HEK293 (cell line): ENCODE measurements at regions not wholly inside any gene's neighbourhood (a gene's known extent, or its start where the extent isn't known, plus 50 kb on each side); places are given as distances from the start of the nearest gene placed in this dataset.

Experiments used
- CTCF ChIA-PET: fragments of 350-600 bp; formaldehyde crosslinking; extraction: SDS; loops from one replicate; lab custom pipeline; 2021; ENCODE audit warnings: antibody characterized with exemption; lab: Yijun Ruan, JAX
- POLR2A ChIA-PET: fragments of 300-600 bp; formaldehyde crosslinking; extraction: SDS; loops from one replicate; lab custom pipeline; 2020; ENCODE audit warnings: antibody characterized with exemption, inconsistent platforms; lab: Yijun Ruan, JAX
- H3K27ac ChIP-seq: fragments of 200-500 bp; sonication (Bioruptor generic); 2 replicates; pipeline ENCODE4 v1.5.1; 2014; ENCODE audit warnings: low read depth, low read length, control low read depth, inconsistent platforms; ENCODE audit errors: extremely low read depth
- H3K36me3 ChIP-seq, 2 experiments: fragments of 200-500 bp in 1 of 2; sonication (Bioruptor generic) in 1 of 2; 1 replicate in 1 of 2; 2 replicates in 1 of 2; pipeline ENCODE4 v1.5.1; 2014 to 2017; ENCODE audit warnings: inconsistent platforms in 2 of 2, low read length in 2 of 2; ENCODE audit not compliant: control insufficient read depth in 2 of 2, insufficient read depth in 1 of 2
- H3K4me1 ChIP-seq: fragments of 200-500 bp; sonication (Bioruptor generic); 2 replicates; pipeline ENCODE4 v1.5.1; 2014; ENCODE audit warnings: mild to moderate bottlenecking, low read length, inconsistent platforms; ENCODE audit not compliant: control insufficient read depth, insufficient read depth
- H3K4me3 ChIP-seq: 2 replicates; pipeline ENCODE4 v1.5.1; 2011; ENCODE audit warnings: low read depth, mild to moderate bottlenecking, control low read depth, low read length, moderate library complexity
- H3K9me3 ChIP-seq: fragments of 200-500 bp; sonication (Bioruptor generic); 2 replicates; pipeline ENCODE4 v1.5.1; 2014; ENCODE audit warnings: low read depth, low read length, inconsistent platforms; ENCODE audit not compliant: control insufficient read depth, insufficient read depth
- SCRT2 ChIP-seq: fragments of 450-650 bp; formaldehyde crosslinking; IDR thresholded peaks from 2 replicates; pipeline ENCODE4 v1.5.1; 2016; ENCODE audit warnings: missing biosample characterization, missing genetic modification characterization
- SP3 ChIP-seq: fragments of 450-650 bp; formaldehyde crosslinking; IDR thresholded peaks from 2 replicates; pipeline ENCODE4 v1.5.1; 2016; ENCODE audit warnings: missing biosample characterization, missing genetic modification characterization
- ZBTB11 ChIP-seq: fragments of 450-650 bp; formaldehyde crosslinking; conservative IDR thresholded peaks from 2 replicates; pipeline ENCODE4 v1.5.1; 2016; ENCODE audit warnings: low read depth, missing biosample characterization, missing genetic modification characterization
- ZBTB17 ChIP-seq: fragments of 450-650 bp; formaldehyde crosslinking; IDR thresholded peaks from 2 replicates; pipeline ENCODE4 v1.5.1; 2016; ENCODE audit warnings: missing biosample characterization, missing genetic modification characterization
- ZNF248 ChIP-seq: fragments of 450-650 bp; formaldehyde crosslinking; IDR thresholded peaks from 2 replicates; pipeline ENCODE4 v1.5.1; 2017; ENCODE audit warnings: missing biosample characterization, missing genetic modification characterization
- ZNF366 ChIP-seq: fragments of 450-650 bp; formaldehyde crosslinking; conservative IDR thresholded peaks from 2 replicates; pipeline ENCODE4 v1.5.1; 2016; ENCODE audit warnings: missing biosample characterization, missing genetic modification characterization
- ZNF600 ChIP-seq: fragments of 450-650 bp; formaldehyde crosslinking; IDR thresholded peaks from 2 replicates; pipeline ENCODE4 v1.5.1; 2016; ENCODE audit warnings: missing biosample characterization, missing genetic modification characterization
- ZNF621 ChIP-seq: fragments of 450-650 bp; formaldehyde crosslinking; IDR thresholded peaks from 2 replicates; pipeline ENCODE4 v1.5.1; 2017; ENCODE audit warnings: missing biosample characterization, missing genetic modification characterization
- TF ChIP-seq, protein P1 (sequence below): fragments of 450-650 bp; formaldehyde crosslinking; IDR thresholded peaks from 2 replicates; pipeline ENCODE4 v1.5.1; 2017; ENCODE audit warnings: missing biosample characterization, missing genetic modification characterization
- TF ChIP-seq, protein P2 (sequence below): fragments of 450-650 bp; formaldehyde crosslinking; IDR thresholded peaks from 2 replicates; pipeline ENCODE4 v1.5.1; 2017; ENCODE audit warnings: missing biosample characterization, missing genetic modification characterization
- TF ChIP-seq, protein P3 (sequence below): fragments of 450-650 bp; formaldehyde crosslinking; IDR thresholded peaks from 2 replicates; pipeline ENCODE4 v1.5.1; 2016; ENCODE audit warnings: missing biosample characterization, missing genetic modification characterization

- no peak overlapping the region for H3K27ac ChIP-seq
- no peaks in the 10 kb centered on the region for H3K36me3 ChIP-seq
- ChIA-PET POLR2A (no interaction called here), CTCF (interaction anchor here (1.2 kb wide), 1 partner anchor 9 kb away, joined by 3 read pairs; no protein-coding TSS in a partner anchor)
- peaks cover 12% of the 10 kb centered on the region for H3K4me1 ChIP-seq
- H3K4me3 ChIP-seq: no peak overlapping the region
- no peaks in the 10 kb centered on the region for H3K9me3 ChIP-seq
- peak; percentile 61; the same call in 1 of the 2 replicates for TF ChIP-seq SCRT2 (tag by site-specific recombination)
- TF ChIP-seq ZNF366 (tag by site-specific recombination): no peak
These were observed 131.8 kb upstream of the FBN2 start for GRCh38 chr5:128669803-128670202.

DNA sequence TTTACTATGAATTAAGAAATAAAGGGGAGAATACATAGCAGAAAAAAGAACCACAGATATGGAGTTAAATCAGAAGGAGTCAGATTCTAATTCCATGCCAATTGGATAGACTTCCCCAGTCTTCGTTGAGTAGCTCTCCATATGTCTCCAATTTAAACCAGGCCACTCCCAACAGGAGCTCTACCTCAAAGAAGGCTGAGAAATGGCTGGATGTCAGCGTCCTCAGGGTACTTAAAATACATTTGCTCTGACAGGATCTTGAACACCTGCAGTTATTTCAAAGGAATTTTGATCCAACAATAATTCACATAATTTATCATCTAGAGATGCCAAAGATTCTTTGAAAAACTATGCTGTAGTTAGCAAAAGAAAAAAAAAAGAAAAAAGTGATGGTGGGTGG, 133.9 kb upstream of the FBN2 start:
- Histone ChIP-seq H3K36me3 (no peaks in the 10 kb centered on the region), H3K9me3 (no peaks in the 10 kb centered on the region), H3K4me1 (peaks cover 12% of the 10 kb centered on the region), H3K4me3 (no peak overlapping the region), H3K27ac (no peak overlapping the region)
- TF ChIP-seq ZNF248 (no peak), ZNF621 (tag by site-specific recombination) (no peak), ZBTB11 (tag by site-specific recombination) (no peak), SP3 (tag by site-specific recombination) (no peak)
- ChIA-PET CTCF (interaction anchor here (0.7 to 0.9 kb wide), 4 partner anchors 106 to 678 kb away, joined by 3 to 8 read pairs (median 4); no protein-coding TSS in a partner anchor), POLR2A (no interaction called here)

GRCh38 chr5:128673000-128673399, 135.0 kb upstream of the FBN2 start:
- no peaks in the 10 kb centered on the region for H3K9me3 ChIP-seq
- TF ChIP-seq, protein P1, sequence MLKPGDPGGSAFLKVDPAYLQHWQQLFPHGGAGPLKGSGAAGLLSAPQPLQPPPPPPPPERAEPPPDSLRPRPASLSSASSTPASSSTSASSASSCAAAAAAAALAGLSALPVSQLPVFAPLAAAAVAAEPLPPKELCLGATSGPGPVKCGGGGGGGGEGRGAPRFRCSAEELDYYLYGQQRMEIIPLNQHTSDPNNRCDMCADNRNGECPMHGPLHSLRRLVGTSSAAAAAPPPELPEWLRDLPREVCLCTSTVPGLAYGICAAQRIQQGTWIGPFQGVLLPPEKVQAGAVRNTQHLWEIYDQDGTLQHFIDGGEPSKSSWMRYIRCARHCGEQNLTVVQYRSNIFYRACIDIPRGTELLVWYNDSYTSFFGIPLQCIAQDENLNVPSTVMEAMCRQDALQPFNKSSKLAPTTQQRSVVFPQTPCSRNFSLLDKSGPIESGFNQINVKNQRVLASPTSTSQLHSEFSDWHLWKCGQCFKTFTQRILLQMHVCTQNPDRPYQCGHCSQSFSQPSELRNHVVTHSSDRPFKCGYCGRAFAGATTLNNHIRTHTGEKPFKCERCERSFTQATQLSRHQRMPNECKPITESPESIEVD (tag by site-specific recombination): peak; percentile 11; the same call in 1 of the 2 replicates
- TF ChIP-seq, protein P2, sequence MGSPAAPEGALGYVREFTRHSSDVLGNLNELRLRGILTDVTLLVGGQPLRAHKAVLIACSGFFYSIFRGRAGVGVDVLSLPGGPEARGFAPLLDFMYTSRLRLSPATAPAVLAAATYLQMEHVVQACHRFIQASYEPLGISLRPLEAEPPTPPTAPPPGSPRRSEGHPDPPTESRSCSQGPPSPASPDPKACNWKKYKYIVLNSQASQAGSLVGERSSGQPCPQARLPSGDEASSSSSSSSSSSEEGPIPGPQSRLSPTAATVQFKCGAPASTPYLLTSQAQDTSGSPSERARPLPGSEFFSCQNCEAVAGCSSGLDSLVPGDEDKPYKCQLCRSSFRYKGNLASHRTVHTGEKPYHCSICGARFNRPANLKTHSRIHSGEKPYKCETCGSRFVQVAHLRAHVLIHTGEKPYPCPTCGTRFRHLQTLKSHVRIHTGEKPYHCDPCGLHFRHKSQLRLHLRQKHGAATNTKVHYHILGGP (tag by site-specific recombination): no peak
- H3K27ac ChIP-seq: no peak overlapping the region
- H3K4me1 ChIP-seq: peaks cover 12% of the 10 kb centered on the region
- H3K36me3 ChIP-seq: no peaks in the 10 kb centered on the region
- ChIA-PET POLR2A (no interaction called here), CTCF (interaction anchor here (0.6 kb wide), 3 partner anchors 19 to 1789 kb away, joined by 3 to 4 read pairs (median 4); no protein-coding TSS in a partner anchor)
- no peak overlapping the region for H3K4me3 ChIP-seq

- Histone ChIP-seq H3K4me1 (peaks cover 12% of the 10 kb centered on the region), H3K36me3 (no peaks in the 10 kb centered on the region), H3K27ac (no peak overlapping the region), H3K4me3 (no peak overlapping the region)
- CTCF ChIA-PET: interaction anchor here (0.6 to 1.7 kb wide), 4 partner anchors 10 to 461 kb away, joined by 3 to 5 read pairs (median 4); no protein-coding TSS in a partner anchor
- POLR2A ChIA-PET: interaction anchor here (0.7 kb wide), 1 partner anchor 278 kb away, joined by 4 read pairs; no protein-coding TSS in a partner anchor
- TF ChIP-seq ZBTB17 (tag by site-specific recombination) (peak; percentile 86), ZNF600 (tag by site-specific recombination) (no peak)
- TF ChIP-seq, protein P3, sequence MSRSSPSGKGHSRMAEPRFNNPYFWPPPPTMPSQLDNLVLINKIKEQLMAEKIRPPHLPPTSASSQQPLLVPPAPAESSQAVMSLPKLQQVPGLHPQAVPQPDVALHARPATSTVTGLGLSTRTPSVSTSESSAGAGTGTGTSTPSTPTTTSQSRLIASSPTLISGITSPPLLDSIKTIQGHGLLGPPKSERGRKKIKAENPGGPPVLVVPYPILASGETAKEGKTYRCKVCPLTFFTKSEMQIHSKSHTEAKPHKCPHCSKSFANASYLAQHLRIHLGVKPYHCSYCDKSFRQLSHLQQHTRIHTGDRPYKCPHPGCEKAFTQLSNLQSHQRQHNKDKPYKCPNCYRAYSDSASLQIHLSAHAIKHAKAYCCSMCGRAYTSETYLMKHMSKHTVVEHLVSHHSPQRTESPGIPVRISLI (tag by site-specific recombination): peak; percentile 73; the same call in 1 of the 2 replicates
- TF ChIP-seq, all 188 proteins: peak for 2
- H3K9me3 ChIP-seq: no peaks in the 10 kb centered on the region
These were observed 135.4 kb upstream of the FBN2 start for GRCh38 chr5:128673411-128673957.
